ENCODE measurements at regions not wholly inside any gene's neighbourhood (a gene's known extent, or its start where the extent isn't known, plus 50 kb on each side); places are given as distances from the start of the nearest gene placed in this dataset.
"Not testable (repeated sequence)": the region's sequence is repeated elsewhere in the genome, so short reads cannot be mapped to it uniquely, and the experiment has no call there.

DNA sequence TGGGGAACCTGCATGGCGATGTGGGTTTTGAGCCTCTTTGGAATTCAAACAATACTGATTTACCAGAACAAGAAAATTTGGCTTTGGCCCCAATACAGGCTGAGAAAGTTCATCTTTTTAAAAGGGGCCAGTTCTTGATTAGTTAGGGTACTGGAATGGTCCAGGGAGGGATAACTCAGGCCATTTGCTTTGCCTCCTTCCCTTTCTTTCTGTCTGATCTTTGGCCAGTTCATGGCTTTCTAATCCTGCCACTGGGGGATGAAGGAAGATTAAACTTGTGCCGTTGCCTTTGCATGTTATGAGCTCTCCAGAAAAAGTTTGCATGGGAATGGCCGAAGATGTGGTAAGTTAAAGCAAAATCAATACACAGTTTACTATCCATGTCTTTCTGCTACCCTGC lies 78.4 kb downstream of the ADAMTS15 start:
- DNase-seq (ENCODE audit: low spot score): no peak

DNA sequence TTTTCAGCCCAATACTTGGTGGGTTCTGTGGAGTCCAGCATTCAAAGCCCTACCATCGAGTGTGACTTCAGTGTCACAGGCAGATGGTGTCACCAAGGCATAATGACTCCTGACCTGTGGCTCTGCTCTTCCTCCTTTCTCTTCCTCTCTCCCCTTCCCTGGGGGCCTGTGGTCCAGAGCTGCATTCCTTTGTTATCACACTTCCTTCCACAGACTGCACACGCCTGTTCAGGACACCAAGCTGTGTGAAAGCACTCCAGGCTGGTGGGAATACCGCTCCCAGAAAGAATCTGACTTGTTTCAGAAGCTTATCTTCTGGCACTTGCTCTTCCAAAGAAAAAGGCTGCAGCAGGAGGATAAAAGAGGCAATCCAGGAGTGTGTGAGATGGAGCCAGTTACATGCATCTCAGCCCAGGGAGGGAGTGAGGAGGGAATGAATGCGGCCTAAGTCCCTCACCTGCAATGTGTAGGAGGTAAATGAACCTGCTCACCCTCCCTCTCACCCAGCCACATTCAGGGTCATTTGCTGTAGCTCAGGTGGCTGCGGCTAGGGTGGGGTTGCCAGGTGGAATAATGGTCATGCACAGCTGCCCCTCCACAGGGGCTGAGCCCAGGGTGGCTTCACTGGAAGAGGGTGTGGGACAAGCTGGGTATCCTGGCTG lies 79.3 kb downstream of the ADAMTS15 start:
- DNase-seq (ENCODE audit: low spot score): no peak

DNA sequence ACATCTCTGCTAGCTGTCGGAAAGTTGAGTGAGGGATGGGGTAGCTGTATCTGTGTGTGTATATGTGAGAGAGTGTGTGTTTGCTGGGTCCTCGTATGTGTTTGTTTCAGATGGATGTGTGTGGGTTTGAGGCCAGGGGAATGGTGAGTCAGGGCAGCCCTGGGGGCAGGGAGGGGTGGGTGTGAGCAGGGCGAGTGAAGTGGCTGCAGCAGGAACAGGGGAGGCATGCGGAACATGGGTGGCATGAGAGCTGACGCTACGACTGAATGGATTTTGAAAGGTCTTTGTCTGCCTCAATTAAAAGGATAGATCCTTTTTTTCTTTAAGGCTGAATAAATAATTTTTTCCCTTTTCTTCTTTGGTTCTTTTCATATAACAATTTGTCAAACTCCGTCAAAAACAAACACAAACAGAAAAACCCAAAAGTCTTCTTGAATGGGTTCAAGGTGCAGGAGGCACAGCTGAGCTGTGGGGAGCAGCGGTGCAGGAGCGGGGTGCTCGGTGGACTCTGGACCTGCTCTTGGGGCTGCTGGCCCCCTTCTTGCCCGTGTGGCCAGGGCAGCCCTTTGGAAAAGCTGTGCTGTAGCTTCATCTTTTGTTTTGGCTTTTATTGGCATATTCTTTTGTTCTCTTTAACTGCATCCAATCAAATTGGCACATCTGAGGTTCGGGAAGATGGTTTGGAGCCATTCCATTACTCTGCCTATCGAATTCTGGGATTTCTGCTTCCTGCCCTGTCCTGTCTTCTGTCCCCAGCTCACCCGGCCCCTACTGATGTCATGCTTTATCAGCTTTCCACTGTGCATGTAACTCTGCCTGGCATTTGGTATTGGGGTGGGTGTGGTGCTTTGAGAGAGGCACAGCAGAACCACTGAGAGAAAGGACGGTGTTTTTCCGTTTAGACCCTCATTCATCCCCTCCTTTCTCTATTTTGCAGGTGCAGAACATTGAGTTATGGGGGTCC lies 80.1 kb downstream of the ADAMTS15 start:
- no peak for DNase-seq (ENCODE audit: low spot score)

GRCh38 chr11:130529366-130529765 lies 80.9 kb downstream of the ADAMTS15 start:
- no peak for DNase-seq (ENCODE audit: low spot score)

DNA sequence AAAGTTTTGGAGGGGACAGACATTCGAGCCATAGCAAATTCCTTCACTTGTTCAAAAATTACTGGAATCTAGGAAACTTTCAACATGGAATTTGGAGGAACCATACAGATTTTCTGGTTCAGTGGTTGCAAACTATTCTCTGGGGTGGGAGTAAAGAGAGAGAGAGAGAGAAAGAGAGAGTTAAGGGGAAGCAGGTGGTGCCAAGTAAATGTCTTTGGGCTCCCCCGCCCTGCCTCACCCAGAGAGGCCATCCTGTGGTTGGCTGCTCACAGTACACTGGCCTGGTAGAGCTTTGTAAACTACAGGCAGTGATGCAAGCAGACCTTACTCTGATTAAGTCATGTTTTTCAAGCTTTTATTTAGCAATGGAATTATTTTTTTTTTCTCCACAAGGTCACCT lies 82.6 kb downstream of the ADAMTS15 start:
- DNase-seq (ENCODE audit: low spot score): no peak

- peak; percentile 4 for DNase-seq (ENCODE audit: low spot score)
These were observed 84.8 kb downstream of the ADAMTS15 start for GRCh38 chr11:130533113-130533798.

- no peak for DNase-seq (ENCODE audit: low spot score)
These were observed 85.4 kb downstream of the ADAMTS15 start for GRCh38 chr11:130533871-130534270.

DNA sequence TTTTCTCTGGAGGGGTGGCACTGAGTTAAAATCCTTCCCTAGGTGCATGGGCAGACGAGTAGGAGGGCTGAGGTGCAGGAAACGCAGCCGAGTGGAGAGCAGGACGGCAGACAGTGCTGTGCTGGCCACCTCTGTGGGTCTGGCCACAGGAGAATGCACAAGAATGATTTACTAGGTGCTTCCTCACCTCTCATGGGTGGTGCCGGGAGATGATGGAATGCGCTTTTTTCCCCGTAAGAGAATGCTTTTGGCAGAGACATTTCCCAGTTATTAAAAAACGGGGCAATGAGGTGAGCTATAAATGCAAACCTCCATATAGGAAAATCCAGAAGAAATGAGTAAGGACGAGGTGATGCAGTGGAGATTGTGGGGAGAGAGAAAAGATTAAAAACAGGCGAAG lies 86.1 kb downstream of the ADAMTS15 start:
- DNase-seq (ENCODE audit: low spot score): no peak

GRCh38 chr11:130535520-130535919 lies 87.1 kb downstream of the ADAMTS15 start:
- DNase-seq (ENCODE audit: low spot score): no peak

DNA sequence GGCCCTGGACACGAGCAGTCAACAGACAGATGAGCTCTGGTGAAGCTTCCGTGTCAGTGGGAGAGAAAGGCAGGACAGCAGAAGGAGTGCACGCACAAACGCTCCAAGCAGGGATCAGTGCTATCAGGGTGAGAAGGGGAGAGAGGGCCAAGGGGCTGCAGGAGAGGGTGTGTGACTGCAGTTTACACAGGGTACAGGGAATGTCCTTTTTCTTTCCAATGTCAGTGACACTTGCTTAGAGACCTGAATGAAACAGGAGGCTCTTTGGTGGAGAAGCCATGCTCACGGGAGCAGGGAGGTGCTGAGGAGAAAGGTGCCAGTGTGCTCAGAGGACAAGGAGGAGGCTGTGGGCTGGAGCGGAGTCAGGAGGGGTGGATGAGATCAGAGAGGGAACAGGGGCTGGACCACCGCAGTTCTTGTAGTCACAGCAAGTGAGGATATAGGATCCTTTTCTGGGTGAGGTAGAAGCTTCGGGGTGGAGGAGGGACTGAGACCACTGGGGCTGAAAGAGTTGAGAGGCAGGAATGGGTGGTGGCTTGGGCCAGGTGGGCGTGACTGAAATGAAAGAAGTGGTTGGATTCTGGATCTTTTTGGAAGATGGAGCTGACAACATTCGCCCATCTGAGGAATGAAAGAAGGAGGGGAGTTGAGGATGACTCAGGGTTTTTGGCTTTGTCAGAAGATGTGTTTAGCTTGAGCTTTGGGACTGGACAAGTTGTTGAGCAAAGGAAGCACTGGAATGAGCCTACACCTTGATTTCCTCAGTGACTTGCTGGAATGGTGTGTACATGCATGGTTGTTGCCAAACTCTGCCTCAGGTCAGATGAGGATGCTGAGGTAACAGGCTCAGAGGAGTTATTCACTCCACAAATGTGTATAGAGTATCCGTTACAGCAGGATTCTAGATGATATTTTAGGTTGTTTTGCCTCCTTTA lies 87.9 kb downstream of the ADAMTS15 start:
- DNase-seq (ENCODE audit: low spot score): no peak

DNA sequence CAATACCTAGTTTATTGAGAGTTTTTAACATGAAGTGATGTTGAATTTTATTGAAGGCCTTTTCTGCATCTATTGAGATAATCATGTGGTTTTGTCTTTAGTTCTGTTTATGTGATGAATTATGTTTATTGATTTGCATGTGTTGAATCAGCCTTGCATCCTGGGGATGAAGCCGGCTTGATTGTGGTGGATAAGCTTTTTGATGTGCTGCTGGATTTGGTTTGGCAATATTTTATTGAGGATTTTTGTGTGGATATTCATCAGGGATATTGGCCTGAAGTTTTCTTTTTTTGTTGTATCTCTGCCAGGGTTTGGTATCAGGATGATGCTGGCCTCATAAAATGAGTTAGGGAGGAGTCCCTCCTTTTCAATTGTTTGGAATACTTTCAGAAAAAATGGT lies 91.2 kb downstream of the ADAMTS15 start:
- not testable (repeated sequence) for DNase-seq (ENCODE audit: low spot score)

DNA sequence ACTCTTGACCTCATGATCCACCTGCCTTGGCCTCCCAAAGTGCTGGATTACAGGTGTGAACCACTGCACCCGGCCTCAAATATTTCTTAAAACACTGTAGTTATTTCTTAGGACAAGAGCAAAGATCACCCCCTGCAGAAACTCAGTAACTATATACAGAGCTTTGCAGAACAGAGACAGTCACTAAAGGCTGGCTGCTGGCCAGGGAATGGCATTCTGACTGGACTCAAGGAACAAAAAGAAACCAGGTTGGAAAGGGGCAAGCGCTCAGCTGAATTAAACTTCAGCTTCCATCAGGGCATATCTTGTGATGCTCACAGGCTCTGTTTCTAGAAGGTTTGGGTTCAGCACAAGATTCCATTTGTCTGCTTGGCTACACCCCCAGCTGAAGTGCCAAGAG lies 95.8 kb downstream of the ADAMTS15 start:
- DNase-seq (ENCODE audit: low spot score): no peak

- no peak for DNase-seq (ENCODE audit: low spot score)
These were observed 97.1 kb downstream of the ADAMTS15 start for GRCh38 chr11:130545449-130546072.

- DNase-seq (ENCODE audit: low spot score): no peak
These were observed 98.0 kb downstream of the ADAMTS15 start for GRCh38 chr11:130546438-130546837.

DNA sequence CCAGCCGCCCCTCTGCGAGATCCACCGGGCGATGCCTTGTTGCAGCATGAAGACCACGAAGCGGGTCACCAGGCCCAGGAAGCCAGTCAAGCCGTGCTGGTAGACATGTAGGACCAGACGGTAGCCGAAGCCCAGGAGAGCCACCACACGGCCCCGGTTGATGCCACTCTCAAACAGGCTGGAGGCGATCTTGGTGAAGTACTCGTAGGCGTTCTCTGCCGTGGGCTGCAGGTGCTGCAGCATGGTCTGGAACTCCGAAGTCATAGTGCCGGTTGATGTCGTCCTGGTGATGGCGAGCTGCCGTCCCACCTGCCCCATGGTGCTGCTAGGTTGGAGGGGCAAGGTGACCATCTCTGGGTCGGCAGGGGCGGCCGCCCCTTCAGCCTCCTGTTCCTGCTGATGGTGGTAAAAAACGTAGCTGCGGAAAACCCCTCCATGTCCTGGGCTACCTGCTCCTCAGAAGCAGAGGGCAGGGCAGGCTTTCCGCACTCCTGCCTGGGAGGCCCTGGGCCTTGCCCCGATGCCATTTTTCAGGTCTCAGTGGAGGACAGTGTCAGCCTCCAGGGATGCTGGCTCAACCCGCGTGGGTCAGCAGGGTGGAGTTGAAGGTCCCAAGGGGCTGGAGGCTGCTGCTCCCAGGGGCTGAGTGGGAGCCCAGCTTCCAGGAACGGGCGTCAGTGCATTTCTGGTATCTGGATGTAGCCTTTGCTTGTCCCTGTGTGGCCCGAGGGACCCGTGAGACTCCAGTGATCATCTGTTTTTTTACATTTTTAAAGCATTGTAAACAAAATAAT lies 98.7 kb downstream of the ADAMTS15 start:
- no peak for DNase-seq (ENCODE audit: low spot score)

- DNase-seq (ENCODE audit: low spot score): no peak
These were observed 99.5 kb downstream of the ADAMTS15 start for GRCh38 chr11:130547761-130548490.

DNA sequence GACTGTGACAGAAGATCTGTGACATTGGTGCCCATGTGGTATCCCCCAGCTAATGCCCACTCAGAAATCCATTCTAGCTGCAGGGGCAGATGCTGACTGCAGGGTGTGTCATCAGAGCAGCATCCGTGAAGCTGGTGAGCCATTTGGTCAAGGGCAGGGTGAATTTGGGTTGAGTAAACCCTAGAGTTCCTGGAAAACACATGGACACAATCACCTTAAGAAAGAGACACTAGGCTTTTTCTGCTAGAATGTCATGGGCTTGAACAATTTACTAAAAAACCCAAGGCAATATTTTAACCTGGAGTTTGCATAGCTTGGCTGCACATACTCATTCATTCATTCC lies 100.0 kb downstream of the ADAMTS15 start:
- DNase-seq (ENCODE audit: low spot score): no peak

DNA sequence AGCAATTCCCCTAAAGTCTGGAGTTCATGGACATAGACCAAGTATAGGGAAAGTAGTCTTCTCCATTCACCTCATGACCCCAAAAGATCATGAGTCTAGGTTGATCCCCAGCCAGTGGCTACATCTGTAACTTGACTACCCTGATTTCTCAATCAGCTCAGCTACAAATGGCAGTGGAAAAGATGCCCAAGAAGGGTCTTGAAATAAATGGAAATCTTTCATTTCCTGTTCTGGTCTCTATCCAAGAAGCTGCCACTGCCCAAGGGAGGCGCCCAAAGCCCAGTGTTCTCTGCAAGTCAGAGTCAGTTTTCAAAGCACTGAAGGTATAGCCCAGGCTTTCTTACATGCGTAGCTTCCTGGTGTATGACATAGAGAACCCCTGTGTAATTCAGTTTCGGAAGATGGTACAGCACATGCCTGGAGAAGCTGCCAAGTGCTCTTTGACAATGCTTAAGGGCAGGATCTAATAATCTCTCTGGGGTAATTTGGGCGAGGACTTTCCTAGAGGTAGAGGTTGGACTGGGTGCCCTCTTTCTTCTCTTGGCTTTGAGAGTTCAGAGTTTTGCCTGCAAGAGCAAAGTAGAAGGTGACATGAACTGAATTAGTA lies 101.1 kb downstream of the ADAMTS15 start:
- no peak for DNase-seq (ENCODE audit: low spot score)

GRCh38 chr11:130550150-130550549 lies 101.7 kb downstream of the ADAMTS15 start:
- no peak for DNase-seq (ENCODE audit: low spot score)
